Cardiac septum (tissue), 1 donor: ENCODE measurements at regions not wholly inside any gene's neighbourhood (a gene's known extent, or its start where the extent isn't known, plus 50 kb on each side); places are given as distances from the start of the nearest gene placed in this dataset.

Experiments
- DNase-seq: peaks from one replicate; pipeline ENCODE4 v3.0.0-alpha.2; 2020; ENCODE audit warnings: low spot score
- intact Hi-C: fragments of 100-400 bp; cut with DNase I; formaldehyde crosslinking; loops from one replicate; pipeline ENCODE4 v1.14.0; 2022
- donor health status: DM: no; HTN: no; CAD: no.

- DNase-seq: no peak
Measured at GRCh38 chr2:192292478-192292877, 97.7 kb upstream of the TMEFF2 start.

GRCh38 chr2:192288295-192288694, 93.6 kb upstream of the TMEFF2 start:
- intact Hi-C loops: no loop called here
- no peak for DNase-seq

More at GRCh38 chr2:192292478-192292877, 97.7 kb upstream of the TMEFF2 start:
- intact Hi-C loops: no loop called here

- no peak for DNase-seq
- intact Hi-C loops: no loop called here
Measured at GRCh38 chr2:192286093-192286701, 91.5 kb upstream of the TMEFF2 start.

GRCh38 chr2:192283450-192283849, 88.7 kb upstream of the TMEFF2 start:
- intact Hi-C loops: no loop called here
- no peak for DNase-seq

- DNase-seq: no peak
- intact Hi-C loops: no loop called here
Measured at GRCh38 chr2:192278701-192279100, 84.0 kb upstream of the TMEFF2 start.

GRCh38 chr2:192277494-192278109, 82.9 kb upstream of the TMEFF2 start:
- intact Hi-C loops: no loop called here
- no peak for DNase-seq

GRCh38 chr2:192275632-192276031, 80.9 kb upstream of the TMEFF2 start:
- intact Hi-C loops: no loop called here
- no peak for DNase-seq

- intact Hi-C loops: no loop called here
- no peak for DNase-seq
Measured at GRCh38 chr2:192267484-192267883, 72.8 kb upstream of the TMEFF2 start.

GRCh38 chr2:192265751-192266150, 71.0 kb upstream of the TMEFF2 start:
- no peak for DNase-seq
- intact Hi-C loops: no loop called here

GRCh38 chr2:192254444-192254843, 59.7 kb upstream of the TMEFF2 start:
- intact Hi-C loops: no loop called here

GRCh38 chr2:192253692-192254091, 59.0 kb upstream of the TMEFF2 start:
- no peak for DNase-seq
- intact Hi-C loops: no loop called here

More at GRCh38 chr2:192254444-192254843, 59.7 kb upstream of the TMEFF2 start:
- no peak for DNase-seq

GRCh38 chr2:192250961-192251360, 56.2 kb upstream of the TMEFF2 start:
- intact Hi-C loops: no loop called here
- no peak for DNase-seq

- intact Hi-C loops: no loop called here
Measured at GRCh38 chr2:192247456-192247855, 52.7 kb upstream of the TMEFF2 start.

GRCh38 chr2:192246297-192246696, 51.6 kb upstream of the TMEFF2 start:
- intact Hi-C loops: no loop called here
- DNase-seq: no peak

More at GRCh38 chr2:192247456-192247855, 52.7 kb upstream of the TMEFF2 start:
- no peak for DNase-seq

- DNase-seq: no peak
- intact Hi-C loops: no loop called here
Measured at GRCh38 chr2:192245329-192245728, 50.6 kb upstream of the TMEFF2 start.
